Hepatocyte (in vitro differentiated cells): ENCODE measurements at regions not wholly inside any gene's neighbourhood (a gene's known extent, or its start where the extent isn't known, plus 50 kb on each side); places are given as distances from the start of the nearest gene placed in this dataset.

Source experiments
- EZH2 ChIP-seq: fragments of 200-600 bp; sonication (generic); IDR thresholded peaks from 2 replicates; pipeline ENCODE4 v1.6.1; 2016; ENCODE audit warnings: antibody characterized with exemption, mild to moderate bottlenecking, borderline replicate concordance
- EZH2phosphoT487 ChIP-seq: fragments of 200-600 bp; sonication (generic); IDR thresholded peaks from one replicate; pipeline ENCODE4 v1.6.1; 2018; ENCODE audit warnings: antibody characterized with exemption, mild to moderate bottlenecking, low read depth, moderate library complexity; ENCODE audit not compliant: unreplicated experiment, severe bottlenecking
- TF ChIP-seq, protein P1 (sequence below): fragments of 200-600 bp; sonication (generic); IDR thresholded peaks from 2 replicates; pipeline ENCODE4 v1.5.1; 2016; ENCODE audit warnings: antibody characterized with exemption, mild to moderate bottlenecking; ENCODE audit not compliant: poor library complexity

DNA sequence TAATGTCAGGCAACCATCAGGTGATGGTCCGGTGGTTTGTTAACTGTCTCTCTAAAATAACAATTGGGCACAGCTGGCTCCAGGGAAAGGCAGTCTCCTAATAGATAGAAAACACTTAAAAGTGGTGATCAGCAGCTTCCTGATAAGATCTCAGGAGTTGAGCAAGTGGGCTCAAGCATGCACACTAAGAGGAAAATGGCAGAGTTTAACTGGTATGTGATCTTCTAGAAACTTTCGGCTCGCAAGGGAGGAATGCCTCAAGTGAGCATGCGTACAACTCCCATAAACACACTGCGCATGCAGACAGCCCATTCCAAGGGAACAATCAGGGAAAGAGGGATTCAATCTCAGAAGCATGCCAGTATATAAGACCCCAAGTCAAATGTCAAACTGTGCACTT, 52.2 kb upstream of the VTCN1 start:
- TF ChIP-seq, protein P1, sequence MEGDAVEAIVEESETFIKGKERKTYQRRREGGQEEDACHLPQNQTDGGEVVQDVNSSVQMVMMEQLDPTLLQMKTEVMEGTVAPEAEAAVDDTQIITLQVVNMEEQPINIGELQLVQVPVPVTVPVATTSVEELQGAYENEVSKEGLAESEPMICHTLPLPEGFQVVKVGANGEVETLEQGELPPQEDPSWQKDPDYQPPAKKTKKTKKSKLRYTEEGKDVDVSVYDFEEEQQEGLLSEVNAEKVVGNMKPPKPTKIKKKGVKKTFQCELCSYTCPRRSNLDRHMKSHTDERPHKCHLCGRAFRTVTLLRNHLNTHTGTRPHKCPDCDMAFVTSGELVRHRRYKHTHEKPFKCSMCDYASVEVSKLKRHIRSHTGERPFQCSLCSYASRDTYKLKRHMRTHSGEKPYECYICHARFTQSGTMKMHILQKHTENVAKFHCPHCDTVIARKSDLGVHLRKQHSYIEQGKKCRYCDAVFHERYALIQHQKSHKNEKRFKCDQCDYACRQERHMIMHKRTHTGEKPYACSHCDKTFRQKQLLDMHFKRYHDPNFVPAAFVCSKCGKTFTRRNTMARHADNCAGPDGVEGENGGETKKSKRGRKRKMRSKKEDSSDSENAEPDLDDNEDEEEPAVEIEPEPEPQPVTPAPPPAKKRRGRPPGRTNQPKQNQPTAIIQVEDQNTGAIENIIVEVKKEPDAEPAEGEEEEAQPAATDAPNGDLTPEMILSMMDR, result no peak
- TF ChIP-seq EZH2 (no peak), EZH2phosphoT487 (no peak)
